NCI-H2171 treated with DMSO at 0.1 percent for 48 hours (cell line): ENCODE measurements at regions not wholly inside any gene's neighbourhood (a gene's known extent, or its start where the extent isn't known, plus 50 kb on each side); places are given as distances from the start of the nearest gene placed in this dataset.

Source experiments
- DNase-seq: peaks from one replicate; lab custom pipeline; 2025; lab: John Stamatoyannopoulos, UW

GRCh38 chr15:96415513-96416217 is 85.2 kb downstream of the NR2F2 start:
- no peak for DNase-seq

- DNase-seq, result no peak
These were observed 85.9 kb downstream of the NR2F2 start for GRCh38 chr15:96416218-96416933.

GRCh38 chr15:96416934-96417759 is 86.6 kb downstream of the NR2F2 start:
- DNase-seq, result no peak

- DNase-seq, result no peak
These were observed 87.2 kb downstream of the NR2F2 start for GRCh38 chr15:96417760-96418130.

- DNase-seq, result no peak
These were observed 87.6 kb downstream of the NR2F2 start for GRCh38 chr15:96418146-96418545.

- no peak for DNase-seq
These were observed 90.7 kb downstream of the NR2F2 start for GRCh38 chr15:96421178-96421601.

GRCh38 chr15:96422125-96422524 is 91.6 kb downstream of the NR2F2 start:
- no peak for DNase-seq

- no peak for DNase-seq
These were observed 94.2 kb downstream of the NR2F2 start for GRCh38 chr15:96424674-96425073.

- no peak for DNase-seq
These were observed 98.2 kb downstream of the NR2F2 start for GRCh38 chr15:96428742-96429141.

- DNase-seq, result no peak
These were observed 101.3 kb downstream of the NR2F2 start for GRCh38 chr15:96431786-96432185.

GRCh38 chr15:96435022-96435421 is 104.5 kb downstream of the NR2F2 start:
- no peak for DNase-seq

GRCh38 chr15:96435841-96436240 is 105.3 kb downstream of the NR2F2 start:
- no peak for DNase-seq

GRCh38 chr15:96440978-96441377 is 110.5 kb downstream of the NR2F2 start:
- DNase-seq, result no peak

- no peak for DNase-seq
These were observed 111.6 kb downstream of the NR2F2 start for GRCh38 chr15:96442076-96442475.

GRCh38 chr15:96444865-96445264 is 114.4 kb downstream of the NR2F2 start:
- no peak for DNase-seq

GRCh38 chr15:96448923-96449322 is 118.4 kb downstream of the NR2F2 start:
- no peak for DNase-seq

GRCh38 chr15:96457841-96458240 is 127.3 kb downstream of the NR2F2 start:
- no peak for DNase-seq

GRCh38 chr15:96460106-96460505 is 129.6 kb downstream of the NR2F2 start:
- no peak for DNase-seq

- no peak for DNase-seq
These were observed 132.6 kb downstream of the NR2F2 start for GRCh38 chr15:96462768-96463750.

- DNase-seq, result no peak
These were observed 136.0 kb downstream of the NR2F2 start for GRCh38 chr15:96466389-96466947.

- DNase-seq, result no peak
These were observed 137.5 kb downstream of the NR2F2 start for GRCh38 chr15:96468036-96468435.
